A549 (cell line): ENCODE measurements at regions not wholly inside any gene's neighbourhood (a gene's known extent, or its start where the extent isn't known, plus 50 kb on each side); places are given as distances from the start of the nearest gene placed in this dataset.

Source experiments
- ATAC-seq, 2 experiments: fragments of 200-7000 bp in 1 of 2; fragments of >200 bp in 1 of 2; cut with Nextera tagmentation in 1 of 2; cut with Tn5 transposase in 1 of 2; 3 replicates each; pipeline versions ENCODE4 v1.8.0 to v1.9.1; 2018 to 2020; ENCODE audit warnings: mild to moderate bottlenecking in 1 of 2, moderate library complexity in 1 of 2
- CTCF ChIA-PET: fragments of 300-600 bp; sonication (Branson Sonifier 250); formaldehyde crosslinking; extraction: SDS; loops from one replicate; lab custom pipeline; 2021; ENCODE audit warnings: antibody characterized with exemption, inconsistent platforms; lab: Yijun Ruan, JAX
- POLR2A ChIA-PET: fragments of 350-600 bp; formaldehyde crosslinking; extraction: SDS; loops from one replicate; lab custom pipeline; 2021; ENCODE audit warnings: antibody characterized with exemption, inconsistent platforms; lab: Yijun Ruan, JAX
- DNase-seq, 2 experiments: peaks; one replicate each; pipeline versions ENCODE4 v3.0.0 to v3.0.0-alpha.2; 2011 to 2016; ENCODE audit warnings: low read depth in 1 of 2, low spot score in 1 of 2
- FAIRE-seq: peaks from 2 replicates; lab custom pipeline; 2011; peaks lifted over from hg19 to GRCh38; lab: Jason Lieb, UNC
- H3K27ac ChIP-seq, 2 experiments: fragments of >200 bp; sonication (Bioruptor Twin); formaldehyde crosslinking; 3 replicates each; pipeline ENCODE4 v1.5.1; 2016 to 2017
- H3K4me1 ChIP-seq: fragments of >200 bp; sonication (Bioruptor Twin); formaldehyde crosslinking; 3 replicates; pipeline ENCODE4 v1.6.1; 2016
- H3K4me2 ChIP-seq: fragments of >200 bp; sonication (Bioruptor Twin); formaldehyde crosslinking; 3 replicates; pipeline ENCODE4 v1.6.1; 2016
- H3K4me3 ChIP-seq: fragments of >200 bp; sonication (Bioruptor Twin); formaldehyde crosslinking; 3 replicates; pipeline ENCODE4 v1.5.1; 2016
- H3K9me3 ChIP-seq: fragments of >200 bp; sonication (Bioruptor Twin); formaldehyde crosslinking; 3 replicates; pipeline ENCODE4 v1.6.1; 2016
- BCL3 ChIP-seq: fragments of >200 bp; sonication (Bioruptor Twin); formaldehyde crosslinking; IDR thresholded peaks from 3 replicates; pipeline ENCODE4 v1.6.1; 2016
- CBX8 ChIP-seq: fragments of 200-600 bp; sonication (generic); IDR thresholded peaks from 2 replicates; pipeline ENCODE4 v1.6.1; 2016
- CHD2 ChIP-seq: fragments of 150-350 bp; IDR thresholded peaks from 2 replicates; pipeline ENCODE4 v1.6.1; 2014; ENCODE audit warnings: low read length; ENCODE audit not compliant: partially characterized antibody
- CHD4 ChIP-seq: fragments of 200-600 bp; sonication (generic); IDR thresholded peaks from 2 replicates; pipeline ENCODE4 v1.6.1; 2016; ENCODE audit warnings: antibody characterized with exemption, mild to moderate bottlenecking, borderline replicate concordance
- EHF ChIP-seq: fragments of 250-450 bp; sonication (Bioruptor Pico); IDR thresholded peaks from 2 replicates; pipeline ENCODE4 v1.5.0; 2020; ENCODE audit warnings: mild to moderate bottlenecking
- GATA3 ChIP-seq: IDR thresholded peaks from 2 replicates; pipeline ENCODE4 v1.6.1; 2012; ENCODE audit warnings: borderline replicate concordance
- HDAC2 ChIP-seq: fragments of 200-600 bp; sonication (generic); IDR thresholded peaks from 2 replicates; pipeline ENCODE4 v1.6.1; 2016
- HEYL ChIP-seq: fragments of 250-450 bp; sonication (Bioruptor Pico); IDR thresholded peaks from 2 replicates; pipeline ENCODE4 v1.8.0; 2021; ENCODE audit warnings: mild to moderate bottlenecking, moderate library complexity
- HMGXB4 ChIP-seq: fragments of 250-450 bp; sonication (Bioruptor Pico); IDR thresholded peaks from 2 replicates; pipeline ENCODE4 v1.5.0; 2021; ENCODE audit warnings: mild to moderate bottlenecking, moderate library complexity, borderline replicate concordance
- HOXB13 ChIP-seq: fragments of 250-450 bp; sonication (Bioruptor Pico); IDR thresholded peaks from 2 replicates; pipeline ENCODE4 v1.5.0; 2020; ENCODE audit warnings: low read depth, mild to moderate bottlenecking, moderate library complexity
- KDM5A ChIP-seq: fragments of 200-600 bp; sonication (generic); IDR thresholded peaks from 2 replicates; pipeline ENCODE4 v1.6.1; 2016; ENCODE audit warnings: antibody characterized with exemption, mild to moderate bottlenecking
- MAX ChIP-seq: IDR thresholded peaks from 2 replicates; pipeline ENCODE4 v1.6.1; 2012
- MAZ ChIP-seq: fragments of 150-350 bp; IDR thresholded peaks from 2 replicates; pipeline ENCODE4 v1.6.1; 2014; ENCODE audit warnings: antibody characterized with exemption, low read depth, low read length, borderline replicate concordance
- NPAS2 ChIP-seq: fragments of 250-450 bp; sonication (Bioruptor Pico); IDR thresholded peaks from 2 replicates; pipeline ENCODE4 v1.8.0; 2022; ENCODE audit warnings: mild to moderate bottlenecking, moderate library complexity, borderline replicate concordance
- REST ChIP-seq: fragments of 200-600 bp; sonication (generic); IDR thresholded peaks from 2 replicates; pipeline ENCODE4 v1.6.1; 2016; ENCODE audit warnings: antibody characterized with exemption, mild to moderate bottlenecking, moderate library complexity
- ZC3H11A ChIP-seq: fragments of 450-650 bp; IDR thresholded peaks from 2 replicates; pipeline ENCODE4 v1.6.1; 2014; ENCODE audit warnings: antibody characterized with exemption, mild to moderate bottlenecking
- ZFP36 ChIP-seq: fragments of 450-650 bp; IDR thresholded peaks from 2 replicates; pipeline ENCODE4 v1.6.1; 2014; ENCODE audit warnings: borderline replicate concordance; ENCODE audit not compliant: partially characterized antibody
- WGBS: methylation state at CpG from one replicate; pipeline ENCODE4 v1.1.6; 2017; ENCODE audit errors: missing lambda C conversion rate; 5-methylcytosine and 5-hydroxymethylcytosine counted together
- TF ChIP-seq, protein P1 (sequence below): fragments of >200 bp; sonication (Bioruptor Twin); formaldehyde crosslinking; IDR thresholded peaks from 2 replicates; pipeline ENCODE4 v1.6.1; 2016
- TF ChIP-seq, protein P2 (sequence below): fragments of >200 bp; sonication (Bioruptor Twin); formaldehyde crosslinking; IDR thresholded peaks from 3 replicates; pipeline ENCODE4 v1.5.1; 2016

DNA sequence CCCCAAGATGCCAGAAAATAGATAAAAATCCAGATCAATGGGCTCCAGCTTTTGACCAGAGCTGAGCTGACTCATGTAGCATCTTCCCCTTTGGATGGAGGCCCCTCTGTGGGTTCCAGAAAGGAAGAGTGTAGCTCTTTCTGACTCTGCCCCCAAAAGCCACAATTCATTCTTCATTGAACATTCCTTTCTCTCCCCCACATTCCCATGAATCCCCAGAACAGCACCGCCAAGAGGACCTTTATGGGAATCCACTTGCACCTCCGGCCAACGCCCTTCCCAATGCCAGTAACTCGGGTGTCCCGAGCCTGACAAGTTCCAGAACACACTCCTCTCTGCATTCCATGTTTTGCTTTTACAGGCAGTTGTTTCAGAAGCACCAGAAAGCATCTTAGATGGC lies 210.6 kb upstream of the DIO3 start:
- ATAC-seq = no peak
- no peak for DNase-seq
- no peak for TF ChIP-seq BCL3
- no peak for TF ChIP-seq MAX
- no peak for TF ChIP-seq CBX8
- TF ChIP-seq HEYL = no peak
- no peak for TF ChIP-seq ZC3H11A
- no peak for TF ChIP-seq CHD4
- no peak for TF ChIP-seq HMGXB4 (CRISPR knock-in tag)
- TF ChIP-seq ZFP36 = no peak
- no peak for TF ChIP-seq CHD2
- no peak for TF ChIP-seq GATA3
- TF ChIP-seq, protein P1, sequence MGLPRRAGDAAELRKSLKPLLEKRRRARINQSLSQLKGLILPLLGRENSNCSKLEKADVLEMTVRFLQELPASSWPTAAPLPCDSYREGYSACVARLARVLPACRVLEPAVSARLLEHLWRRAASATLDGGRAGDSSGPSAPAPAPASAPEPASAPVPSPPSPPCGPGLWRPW = no peak
- no peak for TF ChIP-seq KDM5A
- TF ChIP-seq, protein P2, sequence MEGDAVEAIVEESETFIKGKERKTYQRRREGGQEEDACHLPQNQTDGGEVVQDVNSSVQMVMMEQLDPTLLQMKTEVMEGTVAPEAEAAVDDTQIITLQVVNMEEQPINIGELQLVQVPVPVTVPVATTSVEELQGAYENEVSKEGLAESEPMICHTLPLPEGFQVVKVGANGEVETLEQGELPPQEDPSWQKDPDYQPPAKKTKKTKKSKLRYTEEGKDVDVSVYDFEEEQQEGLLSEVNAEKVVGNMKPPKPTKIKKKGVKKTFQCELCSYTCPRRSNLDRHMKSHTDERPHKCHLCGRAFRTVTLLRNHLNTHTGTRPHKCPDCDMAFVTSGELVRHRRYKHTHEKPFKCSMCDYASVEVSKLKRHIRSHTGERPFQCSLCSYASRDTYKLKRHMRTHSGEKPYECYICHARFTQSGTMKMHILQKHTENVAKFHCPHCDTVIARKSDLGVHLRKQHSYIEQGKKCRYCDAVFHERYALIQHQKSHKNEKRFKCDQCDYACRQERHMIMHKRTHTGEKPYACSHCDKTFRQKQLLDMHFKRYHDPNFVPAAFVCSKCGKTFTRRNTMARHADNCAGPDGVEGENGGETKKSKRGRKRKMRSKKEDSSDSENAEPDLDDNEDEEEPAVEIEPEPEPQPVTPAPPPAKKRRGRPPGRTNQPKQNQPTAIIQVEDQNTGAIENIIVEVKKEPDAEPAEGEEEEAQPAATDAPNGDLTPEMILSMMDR = no peak
- no peak for TF ChIP-seq REST
- TF ChIP-seq HOXB13 (CRISPR knock-in tag) = no peak
- no peak for TF ChIP-seq MAZ
- no peak for TF ChIP-seq EHF (CRISPR knock-in tag)
- no peak for TF ChIP-seq NPAS2
- CTCF ChIA-PET = no interaction called here
- WGBS = 89% methylated on average over 5 of the region's 5 CpGs
- no peak overlapping the region for H3K4me2 ChIP-seq
- no peak overlapping the region for H3K27ac ChIP-seq
- POLR2A ChIA-PET = no interaction called here
- no peak for FAIRE-seq
- no peaks in the 10 kb centered on the region for H3K4me1 ChIP-seq
- no peak overlapping the region for H3K4me3 ChIP-seq
- H3K9me3 ChIP-seq = peaks cover 13% of the 10 kb centered on the region; the same call in 2 of the 3 replicates

GRCh38 chr14:101351146-101351545 lies 210.1 kb upstream of the DIO3 start:
- no peak for FAIRE-seq
- Histone ChIP-seq H3K4me2 (no peak overlapping the region), H3K4me1 (no peaks in the 10 kb centered on the region), H3K27ac (no peak overlapping the region)
- ATAC-seq = no peak
- TF ChIP-seq, protein P2 = no peak
- TF ChIP-seq HDAC2 (no peak), ZFP36 (no peak)
- TF ChIP-seq, all 56 proteins: peak for 0
- peaks cover 13% of the 10 kb centered on the region; the same call in 2 of the 3 replicates for H3K9me3 ChIP-seq
- no peak for DNase-seq
- 62% methylated on average over 7 of the region's 7 CpGs for WGBS
- POLR2A ChIA-PET = no interaction called here
- H3K4me3 ChIP-seq = no peak overlapping the region
- CTCF ChIA-PET = interaction anchor here (1.2 kb wide), 1 partner anchor 11 kb away, joined by 3 read pairs; no protein-coding TSS in a partner anchor
